DMS79 (cell line): ENCODE measurements at regions not wholly inside any gene's neighbourhood (a gene's known extent, or its start where the extent isn't known, plus 50 kb on each side); places are given as distances from the start of the nearest gene placed in this dataset.

Source experiments
- DNase-seq: peaks from one replicate; lab custom pipeline; 2025; lab: John Stamatoyannopoulos, UW

GRCh38 chr10:121070275-121071070, 219.3 kb downstream of the WDR11 start:
- no peak for DNase-seq

GRCh38 chr10:121071901-121072300, 220.7 kb downstream of the WDR11 start:
- DNase-seq, result no peak

- DNase-seq, result no peak
Measured at GRCh38 chr10:121073728-121074127, 222.6 kb downstream of the WDR11 start.

GRCh38 chr10:121076776-121077715, 225.9 kb downstream of the WDR11 start:
- no peak for DNase-seq

- DNase-seq, result no peak
Measured at GRCh38 chr10:121078036-121078435, 226.9 kb downstream of the WDR11 start.

GRCh38 chr10:121078672-121079102, 227.5 kb downstream of the WDR11 start:
- DNase-seq, result no peak

GRCh38 chr10:121079226-121079625, 228.1 kb downstream of the WDR11 start:
- DNase-seq, result no peak

GRCh38 chr10:121080281-121080891, 229.2 kb downstream of the WDR11 start:
- DNase-seq, result no peak

- no peak for DNase-seq
Measured at GRCh38 chr10:121081306-121081705, 230.1 kb downstream of the WDR11 start.

GRCh38 chr10:121082984-121083383, 231.8 kb downstream of the WDR11 start:
- no peak for DNase-seq

- no peak for DNase-seq
Measured at GRCh38 chr10:121084016-121084674, 233.0 kb downstream of the WDR11 start.

GRCh38 chr10:121084675-121085070, 233.5 kb downstream of the WDR11 start:
- no peak for DNase-seq

- DNase-seq, result no peak
Measured at GRCh38 chr10:121085367-121085766, 234.2 kb downstream of the WDR11 start.

- no peak for DNase-seq
Measured at GRCh38 chr10:121087129-121087528, 236.0 kb downstream of the WDR11 start.

GRCh38 chr10:121087688-121088087, 236.5 kb downstream of the WDR11 start:
- DNase-seq, result no peak

GRCh38 chr10:121088524-121088923, 237.4 kb downstream of the WDR11 start:
- DNase-seq, result no peak

- DNase-seq, result no peak
Measured at GRCh38 chr10:121089434-121089833, 238.3 kb downstream of the WDR11 start.

GRCh38 chr10:121091961-121092719, 241.0 kb downstream of the WDR11 start:
- no peak for DNase-seq

GRCh38 chr10:121092720-121093095, 241.5 kb downstream of the WDR11 start:
- no peak for DNase-seq

- DNase-seq, result no peak
Measured at GRCh38 chr10:121096617-121097431, 245.7 kb downstream of the WDR11 start.
